ENCODE measurements at regions not wholly inside any gene's neighbourhood (a gene's known extent, or its start where the extent isn't known, plus 50 kb on each side); places are given as distances from the start of the nearest gene placed in this dataset.
"Not testable (repeated sequence)": the region's sequence is repeated elsewhere in the genome, so short reads cannot be mapped to it uniquely, and the experiment has no call there.

- DNase-seq = peak; percentile 81
These were observed 191.4 kb downstream of the TENT5A start for GRCh38 chr6:81561071-81561564.

DNA sequence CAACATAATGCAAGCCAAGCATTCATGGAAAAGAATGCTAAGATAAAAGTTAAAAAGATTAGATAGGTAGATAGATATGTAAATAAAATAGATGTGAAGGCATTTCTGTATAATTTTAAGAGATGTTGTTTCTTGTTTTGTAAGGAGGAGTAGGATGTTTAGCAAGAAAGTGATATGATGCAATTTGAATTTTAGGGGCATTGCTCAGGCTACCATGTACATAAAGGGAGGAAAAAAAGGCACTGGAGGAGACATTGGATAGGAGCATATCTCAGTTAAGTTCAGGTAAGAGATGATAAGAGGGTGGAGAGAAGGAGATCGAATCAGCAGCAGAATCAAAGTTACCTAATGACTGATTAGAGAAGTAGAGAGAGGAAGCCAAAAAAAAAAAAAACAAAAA, 194.7 kb downstream of the TENT5A start:
- DNase-seq = no peak

- no peak for DNase-seq
These were observed 195.9 kb downstream of the TENT5A start for GRCh38 chr6:81556551-81556950.

DNA sequence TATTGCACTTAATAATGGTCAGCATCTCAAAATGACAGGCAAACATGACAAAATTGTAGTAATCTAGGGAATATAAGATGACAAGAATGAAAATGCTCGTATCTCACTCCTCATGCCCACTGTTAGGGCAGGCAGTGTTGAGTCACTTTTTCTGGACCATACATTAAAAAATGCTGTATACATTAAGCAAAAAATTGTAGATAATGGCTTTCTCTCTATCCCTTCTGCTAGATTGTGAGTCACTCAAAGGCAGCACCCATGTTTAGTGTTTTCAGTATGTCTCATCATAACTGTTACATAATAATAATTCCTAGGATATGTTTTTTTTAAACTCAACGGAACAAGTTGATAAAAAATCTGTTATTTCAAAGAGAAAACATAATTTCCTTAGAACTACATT, 199.3 kb downstream of the TENT5A start:
- DNase-seq = no peak

GRCh38 chr6:81552644-81553043, 199.8 kb downstream of the TENT5A start:
- DNase-seq = no peak

DNA sequence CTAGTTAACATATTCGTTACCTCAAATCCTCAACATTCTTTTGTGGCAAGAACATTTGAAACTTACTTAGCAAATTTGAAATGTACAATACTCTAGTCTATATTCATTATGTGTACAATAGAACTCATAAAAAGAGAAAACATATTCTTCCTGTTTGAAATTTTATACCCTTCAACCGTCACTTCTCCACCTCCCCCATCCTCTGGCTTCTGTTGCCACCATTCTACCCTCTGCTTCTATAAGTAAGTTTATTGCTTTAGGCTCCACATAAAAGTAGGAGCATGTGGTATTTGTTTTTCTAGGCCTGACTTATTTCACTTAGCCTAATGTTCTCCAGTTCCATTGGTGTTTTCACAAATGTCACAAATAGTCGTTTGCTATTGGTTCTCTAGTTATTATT, 205.3 kb downstream of the TENT5A start:
- DNase-seq = no peak

DNA sequence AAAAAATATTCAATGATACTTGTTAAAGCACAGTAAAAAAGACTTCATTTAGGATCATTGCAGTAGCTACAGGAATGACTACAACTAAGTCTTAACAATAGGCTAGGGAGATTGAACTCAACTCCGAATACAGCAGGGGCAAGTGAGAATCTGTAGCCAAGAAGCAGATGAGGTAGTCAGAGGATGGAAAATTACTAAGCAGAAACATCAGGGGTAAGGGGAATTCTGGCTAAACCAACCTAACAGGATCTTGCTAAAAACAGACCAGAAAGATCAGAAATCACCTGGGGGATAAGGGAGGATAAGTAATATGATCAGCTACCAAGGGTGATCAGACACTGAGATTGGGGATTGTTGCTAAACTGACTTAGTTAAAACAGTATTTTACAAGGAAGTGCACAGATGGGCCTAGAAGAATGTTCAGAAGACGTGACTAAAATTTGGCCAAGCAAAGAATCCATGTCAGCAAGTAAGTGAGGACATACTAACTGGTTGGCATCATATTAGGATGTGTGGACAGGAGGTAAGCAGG, 217.5 kb downstream of the TENT5A start:
- no peak for DNase-seq

- no peak for DNase-seq
These were observed 220.5 kb downstream of the TENT5A start for GRCh38 chr6:81531869-81532561.

DNA sequence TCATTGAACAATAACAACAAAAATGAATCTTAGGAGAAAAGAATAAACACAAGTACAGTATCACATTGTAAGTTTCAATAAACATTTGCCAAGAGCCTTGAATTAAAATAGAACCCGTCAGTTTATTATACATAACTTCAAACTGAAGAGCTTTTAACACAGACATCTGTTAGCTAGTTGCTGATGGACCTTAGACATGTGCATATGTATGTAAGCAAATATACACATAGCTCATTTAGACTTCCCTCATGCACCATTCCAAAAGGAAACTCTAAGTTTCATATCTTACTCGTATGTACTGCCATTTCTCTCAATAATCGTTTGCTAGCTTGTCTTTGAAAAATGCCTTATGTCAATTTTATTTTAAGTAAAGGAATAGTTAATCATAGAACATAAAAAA, 235.0 kb downstream of the TENT5A start:
- no peak for DNase-seq

DNA sequence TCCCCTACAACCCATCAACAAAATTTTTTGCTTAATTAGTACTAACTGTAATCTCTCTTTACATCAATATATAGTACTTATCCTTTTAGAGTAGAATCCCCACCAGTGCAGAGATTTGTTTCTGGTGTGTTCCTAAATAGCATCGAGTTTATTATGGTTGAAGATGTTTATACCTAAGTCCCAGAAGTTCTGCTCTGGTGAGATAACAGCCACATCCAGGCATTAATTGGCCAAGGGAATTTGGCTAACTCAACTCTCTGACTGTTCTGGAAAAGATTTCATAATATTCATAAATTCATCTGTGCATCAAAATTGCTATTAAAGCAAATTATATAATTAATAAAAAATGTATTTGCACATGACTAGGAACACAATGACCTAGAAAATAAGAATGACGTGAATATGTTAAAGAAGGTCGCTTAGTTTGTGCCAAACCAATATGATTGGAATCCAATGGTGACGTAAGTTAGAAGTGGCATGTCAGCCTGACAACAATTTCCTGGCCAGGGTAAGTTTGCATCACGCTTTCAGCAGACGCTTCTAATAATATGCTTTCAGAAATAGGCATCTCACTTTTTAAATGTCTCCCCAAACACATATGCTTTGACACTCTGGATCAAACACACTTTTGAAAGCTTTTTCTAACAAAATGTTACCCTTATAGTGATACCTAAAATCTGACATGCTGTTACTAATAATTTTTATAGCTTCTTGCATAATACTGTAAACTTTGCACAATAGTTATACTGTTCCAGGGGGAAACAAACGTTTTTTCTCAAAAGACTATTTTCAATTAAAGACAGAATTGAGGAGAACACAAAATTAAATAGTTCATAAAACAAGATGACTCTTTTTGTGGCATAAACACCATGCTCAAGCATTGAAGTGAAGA, 236.7 kb downstream of the TENT5A start:
- DNase-seq = no peak

DNA sequence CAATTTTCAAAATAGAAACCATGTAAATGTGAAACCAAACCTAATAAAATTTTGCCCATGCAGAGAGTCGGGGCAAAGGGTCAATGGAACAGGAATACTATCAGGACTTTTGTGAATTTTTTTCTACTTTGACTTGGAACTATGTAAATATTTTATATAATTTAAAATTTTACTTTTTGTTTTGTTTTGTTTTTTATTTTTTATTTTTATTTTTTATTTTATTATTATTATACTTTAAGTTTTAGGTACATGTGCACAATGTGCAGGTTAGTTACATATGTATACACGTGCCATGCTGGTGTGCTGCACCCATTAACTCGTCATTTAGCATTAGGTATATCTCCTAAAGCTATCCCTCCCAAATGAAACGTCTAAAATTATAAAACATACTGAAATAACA, 238.3 kb downstream of the TENT5A start:
- not testable (repeated sequence) for DNase-seq

DNA sequence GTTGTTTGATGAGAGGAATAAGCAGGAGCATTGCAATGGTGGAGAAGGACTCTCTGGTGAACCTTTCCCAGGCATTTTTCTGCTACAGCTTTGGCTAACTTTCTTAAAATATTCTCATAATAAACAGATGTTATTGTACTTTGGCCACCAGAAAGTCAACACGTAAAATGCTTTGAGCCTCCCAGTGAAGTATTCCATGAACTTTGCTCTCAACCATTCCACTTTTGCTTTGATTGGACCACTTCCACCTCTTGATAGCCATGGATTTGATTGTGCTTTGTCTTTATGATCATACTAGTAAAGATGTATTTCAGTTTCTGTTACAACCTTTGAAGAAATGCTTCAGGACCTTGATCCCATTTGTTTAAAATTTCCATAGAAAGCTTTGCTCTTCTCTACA, 241.1 kb downstream of the TENT5A start:
- no peak for DNase-seq

GRCh38 chr6:81495999-81496398, 256.5 kb downstream of the TENT5A start:
- DNase-seq = no peak

DNA sequence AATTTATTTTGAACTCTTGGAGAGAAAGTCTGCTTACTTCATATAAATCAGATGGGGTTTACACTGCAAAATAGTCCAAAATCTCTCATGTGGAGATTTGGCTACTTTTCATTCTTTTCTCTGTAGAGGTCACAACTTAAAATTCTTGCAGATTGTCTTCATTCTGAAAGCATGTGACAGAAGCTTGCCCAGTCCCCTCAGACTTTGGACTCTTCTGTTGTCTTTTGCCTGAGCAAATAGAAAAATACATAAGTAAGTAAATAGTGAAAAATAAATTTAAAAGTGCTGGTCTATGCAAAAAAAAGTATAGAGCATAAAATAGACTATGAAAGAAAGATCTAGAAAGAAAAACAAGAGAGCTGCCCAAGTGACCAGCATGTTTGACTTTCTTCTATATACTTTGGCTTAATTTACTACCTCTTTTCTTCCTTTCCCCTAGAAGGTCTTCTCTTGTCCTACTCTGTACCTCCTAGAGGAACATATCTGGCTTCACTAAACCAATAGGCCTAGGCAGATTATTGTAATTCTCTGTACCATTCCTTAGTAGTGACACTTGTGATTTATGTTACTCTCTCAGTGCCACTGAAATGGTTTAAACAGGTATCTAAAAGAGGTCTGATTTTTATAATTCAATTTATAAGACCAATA, 260.9 kb downstream of the TENT5A start:
- no peak for DNase-seq

DNA sequence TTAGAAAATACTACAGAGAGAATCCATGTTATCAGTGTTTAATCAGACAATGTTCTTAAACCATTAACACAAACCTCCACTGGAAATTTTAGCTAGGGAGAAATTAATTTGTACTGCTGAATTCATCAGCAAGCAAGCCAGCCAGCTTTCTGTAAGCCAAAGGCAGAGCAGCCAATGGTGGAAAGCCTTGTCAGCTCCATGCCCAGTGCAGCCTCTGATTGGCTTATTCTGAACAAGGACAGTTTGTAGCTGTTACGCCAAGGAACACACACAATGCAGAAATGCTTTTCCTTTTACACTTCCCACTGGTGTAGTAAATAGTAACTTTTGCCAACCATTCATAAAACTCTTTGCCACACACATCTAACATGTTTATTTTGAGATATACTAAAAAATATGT, 265.0 kb downstream of the TENT5A start:
- no peak for DNase-seq

- no peak for DNase-seq
These were observed 266.2 kb downstream of the TENT5A start for GRCh38 chr6:81486234-81486633.

GRCh38 chr6:81485395-81485794, 267.1 kb downstream of the TENT5A start:
- no peak for DNase-seq

GRCh38 chr6:81484251-81484650, 268.2 kb downstream of the TENT5A start:
- no peak for DNase-seq

DNA sequence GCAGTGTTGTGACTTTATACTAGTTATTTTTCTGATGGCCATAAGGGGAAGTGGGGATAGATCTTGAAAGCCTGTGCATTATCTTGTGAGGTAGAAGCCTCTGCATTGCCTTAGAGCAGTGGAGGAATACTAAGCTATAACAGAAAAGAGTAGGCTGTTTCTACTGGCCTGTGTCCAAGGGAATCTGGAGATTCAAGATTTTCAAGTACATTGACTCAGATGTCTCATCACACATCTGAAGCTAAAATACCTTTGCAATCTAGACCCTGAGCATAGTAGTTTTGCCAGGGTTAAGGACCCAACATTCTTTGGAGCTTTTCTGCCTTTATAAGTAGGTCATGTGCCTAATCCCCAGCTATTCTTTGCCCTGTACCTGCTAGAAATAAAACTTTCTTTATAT, 272.3 kb downstream of the TENT5A start:
- DNase-seq = no peak

DNA sequence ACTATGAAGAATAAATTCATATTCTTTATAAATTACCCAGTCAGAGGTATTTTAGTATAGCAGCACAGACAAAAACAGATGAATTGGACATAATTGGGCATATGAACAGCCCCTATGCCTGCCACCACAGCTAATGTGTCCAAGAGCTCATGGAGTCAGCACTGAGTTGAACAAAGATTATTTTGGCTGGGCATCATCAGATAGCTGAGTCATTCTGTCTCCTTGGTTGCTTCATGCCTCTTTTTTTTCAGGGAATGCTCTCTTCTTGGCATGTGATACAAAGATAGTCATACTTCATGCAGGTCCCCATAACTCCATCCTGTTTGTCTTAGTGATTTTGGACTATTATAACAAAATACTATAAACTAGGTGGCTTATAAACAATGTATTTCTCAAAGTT, 275.6 kb downstream of the TENT5A start:
- no peak for DNase-seq

GRCh38 chr6:81475646-81476045, 276.8 kb downstream of the TENT5A start:
- no peak for DNase-seq

GRCh38 chr6:81465859-81466258, 286.6 kb downstream of the TENT5A start:
- peak; percentile 20 for DNase-seq

GRCh38 chr6:81456416-81456815, 296.1 kb downstream of the TENT5A start:
- DNase-seq = no peak

All from NCI-H748 treated with DMSO at 0.1 percent for 48 hours (cell line).